HG02571 (cell line): ENCODE measurements at regions not wholly inside any gene's neighbourhood (a gene's known extent, or its start where the extent isn't known, plus 50 kb on each side); places are given as distances from the start of the nearest gene placed in this dataset.
"Not testable (repeated sequence)": the region's sequence is repeated elsewhere in the genome, so short reads cannot be mapped to it uniquely, and the experiment has no call there.

ENCODE experiments used
- ATAC-seq: cut with Tn5 transposase; IDR thresholded peaks from one replicate; pipeline ENCODE4 v1.9.1; 2021; ENCODE audit warnings: mild to moderate bottlenecking, moderate library complexity; ENCODE audit not compliant: unreplicated experiment

- no peak for ATAC-seq
Measured at GRCh38 chr5:74501674-74502478, 138.7 kb downstream of the ENC1 start.

GRCh38 chr5:74500110-74500917 is 140.2 kb downstream of the ENC1 start:
- ATAC-seq: no peak

GRCh38 chr5:74499256-74500050 is 141.1 kb downstream of the ENC1 start:
- no peak for ATAC-seq

GRCh38 chr5:74497706-74498105 is 142.8 kb downstream of the ENC1 start:
- no peak for ATAC-seq

GRCh38 chr5:74493411-74493810 is 147.1 kb downstream of the ENC1 start:
- no peak for ATAC-seq

GRCh38 chr5:74492230-74492629 is 148.3 kb downstream of the ENC1 start:
- ATAC-seq: no peak

- no peak for ATAC-seq
Measured at GRCh38 chr5:74491586-74491985, 148.9 kb downstream of the ENC1 start.

GRCh38 chr5:74490814-74491213 is 149.7 kb downstream of the ENC1 start:
- peak; percentile 97 for ATAC-seq

GRCh38 chr5:74482990-74483389 is 157.5 kb downstream of the ENC1 start:
- ATAC-seq: no peak

GRCh38 chr5:74482523-74482922 is 158.0 kb downstream of the ENC1 start:
- no peak for ATAC-seq

GRCh38 chr5:74481357-74481756 is 159.2 kb downstream of the ENC1 start:
- ATAC-seq: not testable (repeated sequence)

- ATAC-seq: no peak
Measured at GRCh38 chr5:74480201-74480600, 160.3 kb downstream of the ENC1 start.

- no peak for ATAC-seq
Measured at GRCh38 chr5:74478328-74478727, 162.2 kb downstream of the ENC1 start.

GRCh38 chr5:74477761-74478160 is 162.8 kb downstream of the ENC1 start:
- ATAC-seq: no peak

- ATAC-seq: no peak
Measured at GRCh38 chr5:74476819-74477453, 163.6 kb downstream of the ENC1 start.

GRCh38 chr5:74476046-74476818 is 164.3 kb downstream of the ENC1 start:
- ATAC-seq: no peak

- ATAC-seq: no peak
Measured at GRCh38 chr5:74471875-74472274, 168.7 kb downstream of the ENC1 start.

GRCh38 chr5:74469234-74469994 is 171.1 kb downstream of the ENC1 start:
- no peak for ATAC-seq

GRCh38 chr5:74468421-74468820 is 172.1 kb downstream of the ENC1 start:
- ATAC-seq: no peak
